Hematopoietic multipotent progenitor cell (in vitro differentiated cells): ENCODE measurements at regions not wholly inside any gene's neighbourhood (a gene's known extent, or its start where the extent isn't known, plus 50 kb on each side); places are given as distances from the start of the nearest gene placed in this dataset. TPM values are rescaled to one million over a fixed set of nuclear protein-coding genes. Genes with fewer than 3 reads are reported as not detected.

Source experiments
- small RNA-seq: library from RNA; depleted of rRNA; stranded (forward); fragments of <200 nt; gene quantifications from one replicate; pipeline ENCODE3, GENCODE V24; 2012

Small RNAs in the stretch of these regions (small RNA-seq; reads per million reads assigned to genes)
- not detected for gene RNU6-347P
- gene RNU7-6P: not detected
